OCI-LY1 (cell line): ENCODE measurements at regions not wholly inside any gene's neighbourhood (a gene's known extent, or its start where the extent isn't known, plus 50 kb on each side); places are given as distances from the start of the nearest gene placed in this dataset.

Source experiments
- H2AFZ ChIP-seq: fragments of 200-600 bp; sonication (generic), shearing (Covaris generic); 2 replicates; pipeline ENCODE4 v1.6.0; 2014; ENCODE audit warnings: antibody characterized with exemption, mild to moderate bottlenecking, low read length
- H3F3A ChIP-seq: fragments of 200-600 bp; sonication (generic), shearing (Covaris generic); 2 replicates; pipeline ENCODE4 v1.6.0; 2014; ENCODE audit warnings: mild to moderate bottlenecking, antibody characterized with exemption, low read length, moderate library complexity; ENCODE audit not compliant: insufficient read depth
- H3K27ac ChIP-seq: fragments of 200-600 bp; sonication (generic); 2 replicates; pipeline ENCODE4 v1.5.1; 2014; ENCODE audit warnings: low read length, mixed run types, mild to moderate bottlenecking, low read depth; ENCODE audit not compliant: poor library complexity, severe bottlenecking
- H3K27me3 ChIP-seq: fragments of 200-600 bp; sonication (generic); 2 replicates; pipeline ENCODE4 v1.6.0; 2014; ENCODE audit warnings: antibody characterized with exemption, mild to moderate bottlenecking, low read length, moderate library complexity; ENCODE audit not compliant: insufficient read depth
- H3K36me3 ChIP-seq: fragments of 200-600 bp; sonication (generic); 2 replicates; pipeline ENCODE4 v1.6.1; 2014; ENCODE audit warnings: mild to moderate bottlenecking, antibody characterized with exemption, low read length, moderate library complexity, mixed read lengths; ENCODE audit not compliant: insufficient read depth
- H3K4me1 ChIP-seq: fragments of 200-600 bp; sonication (generic); 2 replicates; pipeline ENCODE4 v1.5.1; 2014; ENCODE audit warnings: mild to moderate bottlenecking, low read length, moderate library complexity; ENCODE audit not compliant: insufficient read depth, severe bottlenecking
- H3K4me2 ChIP-seq: fragments of 200-600 bp; sonication (generic), shearing (Covaris generic); 2 replicates; pipeline ENCODE4 v1.6.1; 2014; ENCODE audit warnings: low read length
- H3K4me3 ChIP-seq: fragments of 200-600 bp; sonication (generic); 2 replicates; pipeline ENCODE4 v1.5.1; 2014; ENCODE audit warnings: low read length, low read depth, mild to moderate bottlenecking, mixed read lengths; ENCODE audit not compliant: poor library complexity, severe bottlenecking
- H3K79me2 ChIP-seq: fragments of 200-600 bp; shearing (Covaris generic); 2 replicates; pipeline ENCODE4 v1.6.1; 2016; ENCODE audit warnings: mixed run types, low read length, mixed read lengths; ENCODE audit not compliant: insufficient read depth
- H3K9ac ChIP-seq: fragments of 200-600 bp; sonication (generic), shearing (Covaris generic); 2 replicates; pipeline ENCODE4 v1.6.1; 2014; ENCODE audit warnings: mild to moderate bottlenecking, low read length, mixed read lengths
- H3K9me2 ChIP-seq: fragments of 200-600 bp; sonication (generic), shearing (Covaris generic); 2 replicates; pipeline ENCODE4 v1.6.1; 2014; ENCODE audit warnings: low read depth, mild to moderate bottlenecking, low read length, mixed read lengths
- H3K9me3 ChIP-seq: fragments of 200-600 bp; shearing (Covaris generic); 2 replicates; pipeline ENCODE4 v1.6.1; 2014; ENCODE audit warnings: low read length, mixed read lengths
- H4K20me1 ChIP-seq: fragments of 200-600 bp; sonication (generic), shearing (Covaris generic); 2 replicates; pipeline ENCODE4 v1.6.0; 2016; ENCODE audit warnings: mild to moderate bottlenecking, low read length; ENCODE audit not compliant: insufficient read depth
- CTCF ChIP-seq: fragments of 200-600 bp; sonication (generic), shearing (Covaris generic); IDR thresholded peaks from 2 replicates; pipeline ENCODE4 v1.5.1; 2017; ENCODE audit warnings: mild to moderate bottlenecking, antibody characterized with exemption, low read length, moderate library complexity, mixed read lengths
- EZH2 ChIP-seq: fragments of 200-600 bp; sonication (generic), shearing (Covaris generic); IDR thresholded peaks from 2 replicates; pipeline ENCODE4 v1.8.0; 2017; ENCODE audit warnings: borderline replicate concordance, mixed run types, mild to moderate bottlenecking, antibody characterized with exemption, low read length, moderate library complexity, mixed read lengths

DNA sequence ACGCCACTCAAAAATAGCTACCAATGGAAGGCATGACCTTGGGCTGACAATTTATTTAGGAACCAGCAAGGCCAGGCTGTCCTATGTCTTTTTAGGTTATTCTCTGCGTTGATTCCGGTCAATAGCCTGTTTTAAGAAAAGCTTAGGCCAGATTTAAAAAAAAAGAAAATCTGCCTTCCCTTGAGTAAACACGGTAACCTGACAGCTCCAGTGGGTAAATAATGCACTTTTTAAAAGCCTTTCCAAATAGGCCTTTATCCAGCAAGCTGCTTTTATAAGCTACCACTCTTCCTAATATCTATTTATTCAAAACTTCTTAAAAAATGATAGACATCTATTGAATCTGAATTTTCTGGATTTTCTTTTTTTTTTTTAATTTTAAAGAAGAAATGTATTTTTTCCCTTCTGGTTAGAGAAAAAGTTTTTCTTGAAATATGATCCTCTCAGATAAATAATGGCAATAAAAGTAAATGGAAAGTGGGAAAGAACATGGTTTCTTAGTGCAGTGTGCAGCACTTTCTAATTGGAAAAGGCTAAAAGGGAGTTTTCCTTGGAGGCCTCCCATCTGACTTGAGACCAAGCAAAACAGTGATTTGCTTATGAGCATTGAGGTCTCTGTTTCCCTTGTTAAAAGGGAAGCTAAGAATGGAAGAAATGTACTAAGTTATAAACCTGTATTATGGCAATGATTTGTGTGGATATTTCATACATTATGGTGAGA, 281.0 kb upstream of the RUNX1 start:
- no peak overlapping the region for H3K27ac ChIP-seq

DNA sequence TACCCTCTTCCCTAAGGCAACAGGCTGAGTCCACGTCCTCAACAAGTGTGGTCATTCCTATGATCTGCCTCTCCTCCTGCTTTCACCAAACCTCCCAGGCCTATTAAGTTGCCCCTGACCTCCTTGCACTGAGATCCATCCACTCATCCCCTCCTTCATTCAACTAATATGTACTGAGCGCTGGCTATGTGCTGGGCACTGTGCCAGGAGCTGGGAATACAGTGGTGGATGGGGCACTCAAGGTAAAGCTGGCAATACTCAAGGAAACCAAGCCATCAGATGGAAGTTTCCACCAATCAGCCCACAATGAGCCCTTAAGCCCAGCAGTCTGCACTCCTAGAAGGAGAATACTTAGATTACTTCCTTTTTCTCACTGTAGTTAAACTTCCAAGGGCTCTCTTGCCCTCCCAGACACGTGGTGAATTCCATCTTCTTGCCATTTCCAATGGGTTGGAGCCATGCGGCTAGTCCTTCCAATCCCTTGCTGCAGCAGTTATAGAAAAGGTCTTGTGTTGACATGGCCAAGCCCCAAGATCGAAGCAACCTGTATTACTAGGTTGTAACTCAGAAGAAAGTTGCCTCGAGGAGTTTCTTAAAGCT, 279.9 kb upstream of the RUNX1 start:
- no peak overlapping the region for H3K4me2 ChIP-seq
- no peak overlapping the region for H3K9ac ChIP-seq
- no peak overlapping the region for H2AFZ ChIP-seq
- no peaks in the 10 kb centered on the region for H3F3A ChIP-seq
- H3K27ac ChIP-seq, result no peak overlapping the region
- no peaks in the 10 kb centered on the region for H3K27me3 ChIP-seq
- no peaks in the 10 kb centered on the region for H4K20me1 ChIP-seq
- H3K79me2 ChIP-seq, result no peaks in the 10 kb centered on the region
- no peaks in the 10 kb centered on the region for H3K9me2 ChIP-seq
- no peaks in the 10 kb centered on the region for H3K9me3 ChIP-seq
- no peak overlapping the region for H3K4me3 ChIP-seq
- no peaks in the 10 kb centered on the region for H3K36me3 ChIP-seq
- TF ChIP-seq EZH2 (no peak), CTCF (no peak)
- no peaks in the 10 kb centered on the region for H3K4me1 ChIP-seq

More for the DNA sequence above, 281.0 kb upstream of the RUNX1 start:
- no peaks in the 10 kb centered on the region for H3K4me1 ChIP-seq
- H3K4me3 ChIP-seq, result no peak overlapping the region
- H3K9me3 ChIP-seq, result no peaks in the 10 kb centered on the region
- H3K36me3 ChIP-seq, result no peaks in the 10 kb centered on the region
- no peaks in the 10 kb centered on the region for H3F3A ChIP-seq
- H3K79me2 ChIP-seq, result no peaks in the 10 kb centered on the region
- no peak overlapping the region for H3K4me2 ChIP-seq
- H2AFZ ChIP-seq, result no peak overlapping the region
- no peaks in the 10 kb centered on the region for H3K9me2 ChIP-seq
- H3K27me3 ChIP-seq, result no peaks in the 10 kb centered on the region
- no peak overlapping the region for H3K9ac ChIP-seq
- no peaks in the 10 kb centered on the region for H4K20me1 ChIP-seq
- no peak for TF ChIP-seq CTCF
- no peak for TF ChIP-seq EZH2

DNA sequence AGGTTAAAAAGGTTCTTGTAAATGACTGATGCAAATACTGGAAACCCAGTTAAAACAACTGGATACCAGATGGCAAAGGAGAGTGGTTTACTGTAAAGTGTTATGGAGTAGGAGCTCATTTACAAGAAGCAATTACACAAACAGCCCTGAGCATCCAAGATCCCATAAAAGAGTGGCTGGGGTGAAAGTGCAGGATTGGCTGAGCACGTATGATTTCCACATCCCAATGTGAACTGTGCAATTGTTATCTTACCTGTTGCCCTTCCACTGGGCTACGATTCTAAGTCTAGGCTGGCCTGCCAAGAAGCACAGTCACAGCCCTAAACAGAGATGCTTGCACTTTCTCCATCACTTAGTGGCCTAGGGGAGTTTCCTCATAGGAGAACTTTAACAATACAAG, 277.6 kb upstream of the RUNX1 start:
- Histone ChIP-seq H3K4me1 (no peaks in the 10 kb centered on the region), H3K36me3 (no peaks in the 10 kb centered on the region), H3F3A (no peaks in the 10 kb centered on the region), H3K27me3 (no peaks in the 10 kb centered on the region), H3K9me3 (no peaks in the 10 kb centered on the region), H2AFZ (no peak overlapping the region), H3K4me2 (no peak overlapping the region), H3K9ac (no peak overlapping the region), H3K79me2 (no peaks in the 10 kb centered on the region), H3K27ac (no peak overlapping the region), H4K20me1 (no peaks in the 10 kb centered on the region), H3K9me2 (no peaks in the 10 kb centered on the region), H3K4me3 (no peak overlapping the region)
- no peak for TF ChIP-seq EZH2
